Astrocyte (in vitro differentiated cells and primary cell): ENCODE measurements at regions not wholly inside any gene's neighbourhood (a gene's known extent, or its start where the extent isn't known, plus 50 kb on each side); places are given as distances from the start of the nearest gene placed in this dataset.

ENCODE experiments used
- EZH2 ChIP-seq: IDR thresholded peaks from 2 replicates; pipeline ENCODE4 v1.6.1; 2012; ENCODE audit warnings: mild to moderate bottlenecking, low read length, inconsistent platforms; ENCODE audit not compliant: insufficient read depth
- TF ChIP-seq, protein P1 (sequence below): IDR thresholded peaks from 2 replicates; pipeline ENCODE4 v1.5.1; 2011; ENCODE audit warnings: low read depth, mild to moderate bottlenecking, inconsistent platforms, low read length, moderate library complexity; ENCODE audit not compliant: insufficient read depth

DNA sequence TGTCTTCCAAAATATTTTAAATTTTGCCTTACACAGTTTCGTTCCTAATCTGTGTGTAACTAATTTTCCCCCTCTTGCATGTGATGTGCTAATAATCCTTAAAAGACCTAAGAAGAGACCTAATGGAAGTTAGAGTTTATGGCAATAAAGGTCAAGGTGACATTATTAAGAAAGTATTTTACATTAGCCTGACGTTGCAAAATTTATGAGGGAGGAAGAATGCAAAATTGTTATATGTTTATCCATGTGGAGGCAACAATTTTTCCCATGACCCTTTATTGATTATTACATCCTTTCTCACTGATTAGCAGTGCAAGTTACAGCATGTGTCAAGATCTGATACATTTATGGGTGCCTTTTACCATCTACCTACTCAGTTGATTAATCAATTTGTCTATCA, 373.8 kb upstream of the ROBO1 start:
- TF ChIP-seq, protein P1, sequence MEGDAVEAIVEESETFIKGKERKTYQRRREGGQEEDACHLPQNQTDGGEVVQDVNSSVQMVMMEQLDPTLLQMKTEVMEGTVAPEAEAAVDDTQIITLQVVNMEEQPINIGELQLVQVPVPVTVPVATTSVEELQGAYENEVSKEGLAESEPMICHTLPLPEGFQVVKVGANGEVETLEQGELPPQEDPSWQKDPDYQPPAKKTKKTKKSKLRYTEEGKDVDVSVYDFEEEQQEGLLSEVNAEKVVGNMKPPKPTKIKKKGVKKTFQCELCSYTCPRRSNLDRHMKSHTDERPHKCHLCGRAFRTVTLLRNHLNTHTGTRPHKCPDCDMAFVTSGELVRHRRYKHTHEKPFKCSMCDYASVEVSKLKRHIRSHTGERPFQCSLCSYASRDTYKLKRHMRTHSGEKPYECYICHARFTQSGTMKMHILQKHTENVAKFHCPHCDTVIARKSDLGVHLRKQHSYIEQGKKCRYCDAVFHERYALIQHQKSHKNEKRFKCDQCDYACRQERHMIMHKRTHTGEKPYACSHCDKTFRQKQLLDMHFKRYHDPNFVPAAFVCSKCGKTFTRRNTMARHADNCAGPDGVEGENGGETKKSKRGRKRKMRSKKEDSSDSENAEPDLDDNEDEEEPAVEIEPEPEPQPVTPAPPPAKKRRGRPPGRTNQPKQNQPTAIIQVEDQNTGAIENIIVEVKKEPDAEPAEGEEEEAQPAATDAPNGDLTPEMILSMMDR, result no peak
- TF ChIP-seq EZH2, result no peak
